KBM-7 (cell line): ENCODE measurements at regions not wholly inside any gene's neighbourhood (a gene's known extent, or its start where the extent isn't known, plus 50 kb on each side); places are given as distances from the start of the nearest gene placed in this dataset.
A peak's percentile ranks its signal among the peaks of the same experiment; 100 is the strongest.
"Not testable (repeated sequence)": the region's sequence is repeated elsewhere in the genome, so short reads cannot be mapped to it uniquely, and the experiment has no call there.

Experiments used
- DNase-seq: peaks from one replicate; pipeline ENCODE4 v3.0.0-alpha.2; 2015
- in situ Hi-C: fragments of 300-500 bp; cut with MboI; formaldehyde crosslinking; loops from 2 replicates; pipeline ENCODE4 v1.14.3; 2020; ENCODE audit warnings: low sequenced_read_pairs, low pct_unique_long_range_greater_than_20kb, mixed read lengths

GRCh38 chr5:115751176-115751575 is 65.3 kb downstream of the CDO1 start:
- in situ Hi-C loops = no loop called here
- no peak for DNase-seq

- no peak for DNase-seq
- in situ Hi-C loops = no loop called here
Measured at GRCh38 chr5:115749016-115749415, 67.4 kb downstream of the CDO1 start.

GRCh38 chr5:115739245-115739644 is 77.2 kb downstream of the CDO1 start:
- in situ Hi-C loops, DNase-seq: not testable (repeated sequence)

- no peak for DNase-seq
- in situ Hi-C loops = no loop called here
Measured at GRCh38 chr5:115738830-115739229, 77.6 kb downstream of the CDO1 start.

GRCh38 chr5:115737452-115737851 is 79.0 kb downstream of the CDO1 start:
- DNase-seq = no peak
- in situ Hi-C loops = no loop called here

DNA sequence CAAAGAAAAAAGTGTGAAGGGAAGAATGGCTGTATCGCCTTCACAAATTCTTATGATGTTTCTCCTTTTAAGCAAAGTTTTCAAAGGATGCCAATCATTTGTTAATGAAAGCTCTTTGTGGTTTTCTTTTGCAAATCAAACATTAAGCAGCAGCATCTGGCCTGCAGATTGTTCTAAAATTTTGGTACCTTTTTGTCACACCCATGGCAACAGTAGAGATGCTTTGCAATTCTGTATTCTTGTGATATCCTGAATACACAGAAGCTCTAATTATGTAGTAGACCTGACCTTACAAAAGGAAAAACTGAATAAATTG is 79.8 kb downstream of the CDO1 start:
- no peak for DNase-seq
- in situ Hi-C loops = no loop called here

DNA sequence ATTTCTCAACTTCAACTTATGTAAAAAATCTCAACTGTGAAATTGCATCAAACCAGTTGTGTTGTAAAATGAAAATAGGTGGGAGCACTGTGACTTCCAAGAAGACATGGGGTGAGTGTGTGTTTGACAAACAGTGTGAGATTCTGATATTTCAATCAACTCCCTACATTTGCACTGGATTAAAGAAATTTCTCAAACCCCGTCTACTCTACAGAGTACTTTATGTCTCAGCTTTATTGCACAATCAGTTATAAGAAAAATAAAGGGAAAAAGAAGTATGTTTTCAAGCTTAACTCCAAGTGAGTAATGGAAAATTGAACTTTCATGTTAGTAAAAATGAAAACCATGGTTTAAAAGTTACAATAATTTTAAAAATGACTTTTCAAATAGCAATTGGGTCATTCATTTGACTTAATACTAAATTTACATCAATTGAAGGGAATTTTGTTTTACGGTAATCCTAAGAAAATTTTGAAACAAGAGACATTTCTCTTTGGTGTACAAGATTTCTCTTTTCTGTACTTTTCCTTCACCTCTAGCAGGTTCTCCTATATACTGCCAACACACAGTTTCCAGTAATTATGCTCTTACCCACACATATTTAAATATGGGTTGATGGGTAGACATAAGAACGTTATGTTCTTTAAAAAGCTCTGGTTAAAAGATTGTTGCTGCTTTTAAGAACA is 80.3 kb downstream of the CDO1 start:
- in situ Hi-C loops = no loop called here
- no peak for DNase-seq

GRCh38 chr5:115735108-115735998 is 81.1 kb downstream of the CDO1 start:
- DNase-seq = no peak
- in situ Hi-C loops = no loop called here

DNA sequence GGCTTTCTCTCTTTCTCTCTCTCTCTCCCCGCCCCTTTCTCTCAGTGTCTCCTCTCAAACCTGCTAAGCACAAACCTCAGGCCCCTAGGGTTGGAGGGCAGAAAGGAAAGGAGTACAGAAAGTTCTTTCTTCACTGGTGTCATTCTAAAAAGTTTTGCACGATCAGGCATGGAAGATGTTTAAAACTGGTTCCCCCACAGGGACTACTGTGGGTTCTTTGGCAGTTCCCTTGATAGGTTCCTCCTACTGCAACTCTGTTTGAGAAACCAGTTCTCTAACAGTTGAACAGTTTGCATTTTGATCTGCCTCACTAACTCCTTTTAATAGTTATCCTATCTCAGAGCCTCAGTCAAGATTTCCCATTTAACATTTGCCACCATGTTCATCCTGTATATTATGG is 82.9 kb downstream of the CDO1 start:
- in situ Hi-C loops = no loop called here
- DNase-seq = no peak

DNA sequence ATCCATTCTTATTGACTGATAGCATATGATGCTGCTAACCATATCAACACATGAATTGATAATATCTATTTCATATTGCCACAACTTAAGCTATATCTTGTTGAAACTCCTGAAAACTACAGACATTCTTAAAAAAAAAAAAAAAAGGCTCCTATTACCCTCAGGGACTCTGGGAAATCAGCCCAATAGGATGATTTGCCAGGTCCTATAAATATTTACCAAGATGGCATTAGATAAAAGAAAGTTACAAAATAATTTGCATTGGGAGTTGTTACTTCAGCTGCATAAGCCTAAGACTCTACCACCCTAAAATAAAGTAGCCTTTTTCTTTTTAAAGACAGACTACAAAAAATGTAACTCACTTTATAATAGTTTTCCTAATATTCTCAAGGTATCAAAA is 84.4 kb downstream of the CDO1 start:
- no peak for DNase-seq
- in situ Hi-C loops = no loop called here

DNA sequence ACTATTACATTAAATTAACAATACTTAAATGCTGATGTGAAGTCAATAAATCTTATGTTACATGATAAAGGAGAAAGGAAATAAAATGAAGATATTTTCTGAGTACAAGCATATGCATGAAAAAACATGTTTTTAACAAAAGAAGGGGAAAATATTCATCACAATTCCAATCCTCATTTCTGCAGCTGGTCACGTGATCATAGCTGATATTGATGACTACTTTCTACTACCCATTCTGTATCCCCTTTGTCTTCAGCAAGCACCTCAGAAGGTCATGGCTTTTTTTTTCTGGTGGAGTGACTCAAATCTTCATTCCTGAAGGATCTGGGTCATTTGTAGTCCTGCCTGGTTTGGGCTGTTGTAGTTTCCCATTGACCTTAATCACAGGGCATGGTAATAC is 90.9 kb downstream of the CDO1 start:
- in situ Hi-C loops = no loop called here
- no peak for DNase-seq

GRCh38 chr5:115723220-115723619 is 93.2 kb downstream of the CDO1 start:
- in situ Hi-C loops = no loop called here
- DNase-seq = no peak

GRCh38 chr5:115720888-115721287 is 95.1 kb upstream of the TMED7 start:
- DNase-seq = no peak
- in situ Hi-C loops = no loop called here

GRCh38 chr5:115718927-115719326 is 93.1 kb upstream of the TMED7 start:
- DNase-seq = no peak
- in situ Hi-C loops = no loop called here

- DNase-seq = peak; percentile 6
- in situ Hi-C loops = no loop called here
Measured at GRCh38 chr5:115713408-115713807, 87.6 kb upstream of the TMED7 start.

DNA sequence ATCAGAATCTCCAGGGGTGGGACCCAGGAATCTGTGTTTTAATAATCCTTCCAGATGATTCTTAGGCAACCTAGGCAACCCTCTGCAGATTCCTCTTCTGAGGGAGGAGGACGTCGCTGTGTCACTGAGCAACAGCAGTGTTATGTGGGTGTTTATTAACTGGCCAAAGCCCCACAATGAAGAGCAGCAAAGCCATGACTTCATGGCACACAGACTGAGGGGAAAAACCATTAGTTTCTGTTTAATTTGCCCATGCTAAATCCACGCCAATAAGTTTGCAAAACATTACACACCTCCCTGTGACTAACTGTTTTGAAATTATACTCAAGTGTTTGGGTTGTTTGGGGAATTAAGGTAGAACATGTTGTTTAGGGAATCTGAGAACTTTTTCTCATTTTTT is 83.7 kb upstream of the TMED7 start:
- in situ Hi-C loops = no loop called here
- no peak for DNase-seq

- DNase-seq = no peak
- in situ Hi-C loops = no loop called here
Measured at GRCh38 chr5:115708819-115709477, 83.1 kb upstream of the TMED7 start.

- DNase-seq = no peak
- in situ Hi-C loops = no loop called here
Measured at GRCh38 chr5:115703514-115703913, 77.7 kb upstream of the TMED7 start.

- DNase-seq = no peak
- in situ Hi-C loops = no loop called here
Measured at GRCh38 chr5:115702025-115702424, 76.2 kb upstream of the TMED7 start.

GRCh38 chr5:115699967-115700366 is 74.1 kb upstream of the TMED7 start:
- in situ Hi-C loops = no loop called here
- no peak for DNase-seq
